Natural killer cell (primary cell): ENCODE measurements at regions not wholly inside any gene's neighbourhood (a gene's known extent, or its start where the extent isn't known, plus 50 kb on each side); places are given as distances from the start of the nearest gene placed in this dataset.

ENCODE experiments used
- ATAC-seq, 3 donors: fragments of 150-1000 bp in 2 of 3; fragments of 200-7000 bp in 1 of 3; cut with Tn5 transposase; 1 replicate in 1 of 3; 2 replicates in 2 of 3; pipeline ENCODE4 v1.10.0; 2021; ENCODE audit warnings: mild to moderate bottlenecking in 2 of 3, moderate library complexity in 2 of 3
- DNase-seq, 2 donors: peaks; one replicate each; pipeline versions ENCODE4 v3.0.0 to v3.0.0-alpha.2; 2013 to 2021; ENCODE audit warnings: mixed read lengths in 1 of 2
- H3K27ac ChIP-seq: one replicate; pipeline ENCODE4 v1.5.1; 2013; ENCODE audit warnings: mild to moderate bottlenecking, low read length
- H3K27me3 ChIP-seq: one replicate; pipeline ENCODE4 v1.6.1; 2013; ENCODE audit warnings: low read length; ENCODE audit not compliant: control insufficient read depth, insufficient read depth
- H3K36me3 ChIP-seq: one replicate; pipeline ENCODE4 v1.6.1; 2013; ENCODE audit warnings: low read length; ENCODE audit not compliant: control insufficient read depth, insufficient read depth
- H3K4me1 ChIP-seq: one replicate; pipeline ENCODE4 v1.6.1; 2013; ENCODE audit warnings: low read length; ENCODE audit not compliant: control insufficient read depth, insufficient read depth
- H3K4me3 ChIP-seq: one replicate; pipeline ENCODE4 v1.5.1; 2013; ENCODE audit warnings: low read length
- H3K9me3 ChIP-seq: one replicate; pipeline ENCODE4 v1.6.1; 2013; ENCODE audit warnings: low read length; ENCODE audit not compliant: control insufficient read depth, insufficient read depth
- H3K27ac Mint-ChIP-seq, 2 donors: one replicate each; pipeline ENCODE4 v1.8.0; 2022; ENCODE audit warnings: mild to moderate bottlenecking in 2 of 2, mixed read lengths in 2 of 2, moderate library complexity in 1 of 2
- H3K27me3 Mint-ChIP-seq, 2 donors: one replicate each; pipeline ENCODE4 v1.8.0; 2022; ENCODE audit warnings: low read depth in 2 of 2, mixed read lengths in 2 of 2
- H3K36me3 Mint-ChIP-seq: one replicate; pipeline ENCODE4 v1.8.0; 2022; ENCODE audit warnings: mixed read lengths
- H3K4me1 Mint-ChIP-seq, 2 donors: one replicate each; pipeline ENCODE4 v1.8.0; 2022; ENCODE audit warnings: mixed read lengths in 2 of 2
- H3K4me3 Mint-ChIP-seq: one replicate; pipeline ENCODE4 v1.8.0; 2022; ENCODE audit warnings: mild to moderate bottlenecking, moderate library complexity, mixed read lengths
- H3K9me3 Mint-ChIP-seq, 2 donors: one replicate each; pipeline ENCODE4 v1.8.0; 2022; ENCODE audit warnings: mixed read lengths in 2 of 2
- WGBS: methylation state at CpG from one replicate; pipeline ENCODE4 v1.1.7; 2013; ENCODE audit warnings: missing lambda C conversion rate; ENCODE audit not compliant: insufficient coverage; 5-methylcytosine and 5-hydroxymethylcytosine counted together
- intact Hi-C: fragments of 100-400 bp; cut with micrococcal nuclease; formaldehyde crosslinking; loops from one replicate; pipeline ENCODE4 v1.14.2; 2022
- TF ChIP-seq, protein P1 (sequence below): fragments of 200-600 bp; IDR thresholded peaks from one replicate; pipeline ENCODE4 v1.8.0; 2022; ENCODE audit warnings: antibody characterized with exemption

DNA sequence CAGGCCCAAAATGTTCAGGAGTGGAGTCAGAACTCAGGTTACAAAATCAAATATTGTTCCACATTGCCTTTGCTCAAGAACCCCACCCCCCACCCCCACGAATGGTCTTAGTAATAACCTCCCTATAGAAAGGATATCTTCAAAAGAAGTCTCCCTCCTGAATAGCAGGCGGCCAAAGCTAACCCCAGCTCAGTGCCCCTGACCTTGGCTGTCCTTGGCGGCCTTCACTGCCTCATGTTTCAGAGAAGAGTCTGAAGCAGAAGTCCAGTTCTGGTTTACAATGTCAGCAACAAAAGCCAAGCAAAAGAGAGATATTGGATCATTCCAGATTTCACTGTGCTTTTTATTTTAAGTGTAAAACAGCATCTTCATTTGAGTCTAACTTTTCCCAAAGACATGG, 476.5 kb upstream of the NRP1 start:
- no peaks in the 10 kb centered on the region for H3K36me3 ChIP-seq
- no peak for ATAC-seq
- TF ChIP-seq, protein P1, sequence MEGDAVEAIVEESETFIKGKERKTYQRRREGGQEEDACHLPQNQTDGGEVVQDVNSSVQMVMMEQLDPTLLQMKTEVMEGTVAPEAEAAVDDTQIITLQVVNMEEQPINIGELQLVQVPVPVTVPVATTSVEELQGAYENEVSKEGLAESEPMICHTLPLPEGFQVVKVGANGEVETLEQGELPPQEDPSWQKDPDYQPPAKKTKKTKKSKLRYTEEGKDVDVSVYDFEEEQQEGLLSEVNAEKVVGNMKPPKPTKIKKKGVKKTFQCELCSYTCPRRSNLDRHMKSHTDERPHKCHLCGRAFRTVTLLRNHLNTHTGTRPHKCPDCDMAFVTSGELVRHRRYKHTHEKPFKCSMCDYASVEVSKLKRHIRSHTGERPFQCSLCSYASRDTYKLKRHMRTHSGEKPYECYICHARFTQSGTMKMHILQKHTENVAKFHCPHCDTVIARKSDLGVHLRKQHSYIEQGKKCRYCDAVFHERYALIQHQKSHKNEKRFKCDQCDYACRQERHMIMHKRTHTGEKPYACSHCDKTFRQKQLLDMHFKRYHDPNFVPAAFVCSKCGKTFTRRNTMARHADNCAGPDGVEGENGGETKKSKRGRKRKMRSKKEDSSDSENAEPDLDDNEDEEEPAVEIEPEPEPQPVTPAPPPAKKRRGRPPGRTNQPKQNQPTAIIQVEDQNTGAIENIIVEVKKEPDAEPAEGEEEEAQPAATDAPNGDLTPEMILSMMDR: no peak
- Mint-ChIP-seq H3K4me1 (no peaks in the 10 kb centered on the region), H3K27me3 (no peaks in the 10 kb centered on the region), H3K36me3 (no peaks in the 10 kb centered on the region), H3K9me3 (no peaks in the 10 kb centered on the region), H3K4me3 (no peak overlapping the region), H3K27ac (no peak overlapping the region)
- H3K27ac ChIP-seq: no peak overlapping the region
- WGBS: 98% methylated on average over 2 of the region's 3 CpGs
- H3K27me3 ChIP-seq: no peaks in the 10 kb centered on the region
- no peaks in the 10 kb centered on the region for H3K4me1 ChIP-seq
- no peak for DNase-seq
- intact Hi-C loops: no loop called here
- H3K4me3 ChIP-seq: no peak overlapping the region
- H3K9me3 ChIP-seq: no peaks in the 10 kb centered on the region

DNA sequence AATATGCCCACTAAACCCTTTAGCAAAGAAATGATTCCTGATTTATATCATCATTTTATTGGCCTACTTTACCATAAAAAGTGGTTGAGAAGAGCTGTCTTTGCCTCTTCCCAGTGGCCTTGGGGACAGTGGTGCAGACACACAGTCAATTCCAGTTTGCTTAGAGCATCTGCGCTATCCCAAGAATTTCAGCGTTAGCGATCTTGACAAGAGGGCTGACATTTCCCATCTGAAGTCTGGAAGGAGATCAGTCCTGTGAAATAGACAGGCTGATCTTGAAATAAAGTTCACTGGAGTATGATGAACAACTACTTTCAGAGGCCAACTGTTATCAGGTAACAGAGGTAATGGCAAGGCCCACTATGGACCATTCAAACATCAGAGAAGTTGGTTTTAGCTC, 475.3 kb upstream of the NRP1 start:
- Mint-ChIP-seq H3K27ac (no peak overlapping the region), H3K27me3 (no peaks in the 10 kb centered on the region), H3K9me3 (no peaks in the 10 kb centered on the region), H3K4me1 (no peaks in the 10 kb centered on the region), H3K4me3 (no peak overlapping the region), H3K36me3 (no peaks in the 10 kb centered on the region)
- Histone ChIP-seq H3K27ac (no peak overlapping the region), H3K9me3 (no peaks in the 10 kb centered on the region), H3K27me3 (no peaks in the 10 kb centered on the region), H3K4me1 (no peaks in the 10 kb centered on the region), H3K36me3 (no peaks in the 10 kb centered on the region), H3K4me3 (no peak overlapping the region)
- ATAC-seq: no peak
- no peak for DNase-seq
- TF ChIP-seq, protein P1: no peak
- intact Hi-C loops: no loop called here
- WGBS: 100% methylated on average over 3 of the region's 3 CpGs

DNA sequence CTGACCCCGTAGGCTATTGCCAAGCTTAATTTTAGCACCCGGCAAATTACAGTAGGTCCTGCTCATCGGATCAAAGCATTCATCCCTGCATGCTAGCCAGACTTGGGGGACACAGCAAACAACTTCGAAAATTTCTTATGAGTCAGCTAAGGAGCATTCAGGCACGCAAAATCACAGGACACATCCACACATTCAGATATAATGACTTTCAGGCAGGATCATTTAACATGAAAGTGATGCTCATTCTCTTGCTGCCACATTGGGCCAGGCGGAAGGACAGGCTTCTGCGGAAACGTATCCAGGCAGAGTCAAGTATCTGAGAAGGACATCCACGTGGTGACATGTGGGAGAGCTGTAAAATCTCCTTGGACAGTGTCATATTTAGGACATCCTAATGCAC, 474.0 kb upstream of the NRP1 start:
- no peaks in the 10 kb centered on the region for H3K27me3 Mint-ChIP-seq
- DNase-seq (no peak), ATAC-seq (no peak)
- H3K4me1 Mint-ChIP-seq: no peaks in the 10 kb centered on the region
- H3K4me1 ChIP-seq: no peaks in the 10 kb centered on the region
- H3K36me3 Mint-ChIP-seq: no peaks in the 10 kb centered on the region
- no peaks in the 10 kb centered on the region for H3K27me3 ChIP-seq
- no peak overlapping the region for H3K4me3 ChIP-seq
- H3K36me3 ChIP-seq: no peaks in the 10 kb centered on the region
- H3K27ac ChIP-seq: no peak overlapping the region
- H3K27ac Mint-ChIP-seq: no peak overlapping the region
- no peaks in the 10 kb centered on the region for H3K9me3 ChIP-seq
- WGBS: 86% methylated on average over 9 of the region's 9 CpGs
- intact Hi-C loops: no loop called here
- H3K4me3 Mint-ChIP-seq: no peak overlapping the region
- TF ChIP-seq, protein P1: no peak
- H3K9me3 Mint-ChIP-seq: no peaks in the 10 kb centered on the region

DNA sequence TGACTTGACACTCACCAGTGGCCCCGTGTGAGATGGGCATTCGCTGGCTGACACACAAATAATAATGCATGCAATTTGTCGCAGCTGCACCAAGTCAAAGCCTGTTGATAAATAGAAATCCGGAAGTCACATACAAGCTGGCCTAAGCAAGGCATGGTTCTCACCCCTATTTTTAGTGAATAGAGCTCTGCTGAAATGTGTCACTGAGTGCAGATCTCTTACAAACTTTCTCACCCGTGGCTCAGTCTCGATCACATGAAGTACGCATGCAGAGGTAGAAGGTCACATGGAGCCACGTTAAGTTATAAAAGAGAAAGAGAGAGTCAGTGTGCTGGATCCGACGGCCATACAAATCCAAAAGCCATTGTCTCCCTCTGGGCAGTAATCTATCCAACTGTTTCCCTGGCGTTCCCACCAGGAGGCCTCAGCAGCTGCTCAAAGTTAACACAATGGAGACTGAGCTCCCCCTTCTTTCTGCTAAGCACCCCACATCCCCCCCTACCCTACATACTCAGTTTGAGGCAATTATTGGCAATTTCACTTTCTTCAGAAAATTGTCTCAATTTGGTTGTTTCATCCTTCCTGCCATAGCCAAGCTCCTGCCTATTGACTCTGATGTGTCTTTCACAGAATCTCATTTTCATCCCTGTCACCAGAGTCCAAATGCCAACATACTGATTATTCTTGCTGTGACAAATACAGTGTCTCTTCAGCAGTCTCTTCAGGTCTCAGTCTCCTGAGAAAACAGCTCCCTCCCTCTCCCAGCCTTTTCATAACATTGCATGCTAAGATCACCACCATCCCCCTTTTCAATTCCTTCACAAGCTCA, 473.3 kb upstream of the NRP1 start:
- Histone ChIP-seq H3K4me1 (no peaks in the 10 kb centered on the region), H3K27ac (no peak overlapping the region), H3K9me3 (no peaks in the 10 kb centered on the region), H3K27me3 (no peaks in the 10 kb centered on the region), H3K36me3 (no peaks in the 10 kb centered on the region), H3K4me3 (no peak overlapping the region)
- intact Hi-C loops: no loop called here
- TF ChIP-seq, protein P1: no peak
- Mint-ChIP-seq H3K9me3 (no peaks in the 10 kb centered on the region), H3K27me3 (no peaks in the 10 kb centered on the region), H3K4me1 (no peaks in the 10 kb centered on the region), H3K27ac (no peak overlapping the region), H3K4me3 (no peak overlapping the region), H3K36me3 (no peaks in the 10 kb centered on the region)
- WGBS: 89% methylated on average over 11 of the region's 11 CpGs
- no peak for ATAC-seq
- DNase-seq: no peak
